COLO829 (cell line): ENCODE measurements at regions not wholly inside any gene's neighbourhood (a gene's known extent, or its start where the extent isn't known, plus 50 kb on each side); places are given as distances from the start of the nearest gene placed in this dataset.

Source experiments
- DNase-seq: peaks from one replicate; pipeline ENCODE4 v3.0.0; 2012; ENCODE audit warnings: low spot score

GRCh38 chr16:79543219-79543618, 57.3 kb downstream of the MAF start:
- no peak for DNase-seq

GRCh38 chr16:79542237-79542774, 58.2 kb downstream of the MAF start:
- DNase-seq: no peak

- no peak for DNase-seq
These were observed 59.5 kb downstream of the MAF start for GRCh38 chr16:79540825-79541595.

GRCh38 chr16:79537584-79537983, 63.0 kb downstream of the MAF start:
- no peak for DNase-seq

- DNase-seq: no peak
These were observed 63.6 kb downstream of the MAF start for GRCh38 chr16:79536958-79537357.

GRCh38 chr16:79535130-79535529, 65.4 kb downstream of the MAF start:
- DNase-seq: no peak

GRCh38 chr16:79534143-79534542, 66.4 kb downstream of the MAF start:
- DNase-seq: no peak

GRCh38 chr16:79533292-79533691, 67.2 kb downstream of the MAF start:
- DNase-seq: no peak

GRCh38 chr16:79532785-79533184, 67.8 kb downstream of the MAF start:
- DNase-seq: peak; percentile 35

GRCh38 chr16:79532273-79532672, 68.3 kb downstream of the MAF start:
- no peak for DNase-seq

- DNase-seq: no peak
These were observed 72.2 kb downstream of the MAF start for GRCh38 chr16:79528338-79528737.

- no peak for DNase-seq
These were observed 76.6 kb downstream of the MAF start for GRCh38 chr16:79523971-79524370.

- no peak for DNase-seq
These were observed 81.1 kb downstream of the MAF start for GRCh38 chr16:79519448-79519847.

- no peak for DNase-seq
These were observed 83.4 kb downstream of the MAF start for GRCh38 chr16:79517156-79517555.

GRCh38 chr16:79510879-79511278, 89.7 kb downstream of the MAF start:
- DNase-seq: no peak

- no peak for DNase-seq
These were observed 90.6 kb downstream of the MAF start for GRCh38 chr16:79509906-79510305.

GRCh38 chr16:79509211-79509631, 91.3 kb downstream of the MAF start:
- DNase-seq: no peak

- DNase-seq: no peak
These were observed 92.2 kb downstream of the MAF start for GRCh38 chr16:79508294-79508693.

- no peak for DNase-seq
These were observed 95.2 kb downstream of the MAF start for GRCh38 chr16:79505344-79505743.

- DNase-seq: no peak
These were observed 97.0 kb downstream of the MAF start for GRCh38 chr16:79503511-79503910.

GRCh38 chr16:79501446-79501845, 99.1 kb downstream of the MAF start:
- no peak for DNase-seq

GRCh38 chr16:79500866-79501265, 99.7 kb downstream of the MAF start:
- no peak for DNase-seq

GRCh38 chr16:79500286-79500685, 100.3 kb downstream of the MAF start:
- no peak for DNase-seq

- DNase-seq: no peak
These were observed 101.6 kb downstream of the MAF start for GRCh38 chr16:79498928-79499327.
